GM12874 (cell line): ENCODE measurements at regions not wholly inside any gene's neighbourhood (a gene's known extent, or its start where the extent isn't known, plus 50 kb on each side); places are given as distances from the start of the nearest gene placed in this dataset.

Experiments
- CTCF ChIP-seq: IDR thresholded peaks from 2 replicates; pipeline ENCODE4 v1.5.1; 2011; ENCODE audit warnings: low read depth, mild to moderate bottlenecking, control low read depth, low read length, moderate library complexity; ENCODE audit not compliant: insufficient read depth

GRCh38 chr1:38652217-38652616 lies 207.4 kb downstream of the RRAGC start:
- TF ChIP-seq CTCF = no peak

GRCh38 chr1:38651669-38652068 lies 207.9 kb downstream of the RRAGC start:
- TF ChIP-seq CTCF = no peak

GRCh38 chr1:38648417-38648816 lies 211.2 kb downstream of the RRAGC start:
- TF ChIP-seq CTCF = no peak

GRCh38 chr1:38644092-38644491 lies 215.5 kb downstream of the RRAGC start:
- TF ChIP-seq CTCF = no peak

GRCh38 chr1:38641661-38642060 lies 217.9 kb downstream of the RRAGC start:
- TF ChIP-seq CTCF = no peak

- no peak for TF ChIP-seq CTCF
These were observed 219.2 kb downstream of the RRAGC start for GRCh38 chr1:38640371-38640770.

GRCh38 chr1:38628241-38628640 lies 231.3 kb downstream of the RRAGC start:
- TF ChIP-seq CTCF = no peak

- no peak for TF ChIP-seq CTCF
These were observed 233.6 kb downstream of the RRAGC start for GRCh38 chr1:38625939-38626338.
